Transverse colon (tissue), 4 donors: ENCODE measurements at regions not wholly inside any gene's neighbourhood (a gene's known extent, or its start where the extent isn't known, plus 50 kb on each side); places are given as distances from the start of the nearest gene placed in this dataset.

Experiments used
- DNase-seq: peaks from one replicate; pipeline ENCODE4 v3.0.0-alpha.2; 2019
- H3K27ac ChIP-seq, 4 donors: fragments of 200-600 bp; sonication (generic); 2 replicates each; pipeline ENCODE4 v1.5.1; 2016 to 2018; ENCODE audit warnings: inconsistent platforms in 4 of 4
- H3K27me3 ChIP-seq: fragments of 200-600 bp; sonication (generic); 2 replicates; pipeline ENCODE4 v1.5.1; 2017; ENCODE audit warnings: inconsistent platforms
- H3K36me3 ChIP-seq, 4 donors: fragments of 200-600 bp; sonication (generic); 2 replicates each; pipeline ENCODE4 v1.5.1; 2017 to 2019; ENCODE audit warnings: inconsistent platforms in 4 of 4
- H3K4me1 ChIP-seq, 4 donors: fragments of 200-600 bp; sonication (generic); 2 replicates each; pipeline ENCODE4 v1.5.1; 2017 to 2020; ENCODE audit warnings: inconsistent platforms in 4 of 4
- H3K4me3 ChIP-seq, 4 donors: fragments of 200-600 bp; sonication (generic); 1 replicate in 1 of 4; 2 replicates in 3 of 4; pipeline versions ENCODE4 v1.5.1 to v1.6.1; 2017 to 2019; ENCODE audit warnings: inconsistent platforms in 4 of 4
- H3K9me3 ChIP-seq, 2 donors: fragments of 200-600 bp; sonication (generic); 2 replicates each; pipeline ENCODE4 v1.5.1; 2017 to 2019; ENCODE audit warnings: inconsistent platforms in 2 of 2
- EP300 ChIP-seq: sonication (generic); formaldehyde crosslinking; IDR thresholded peaks from one replicate; pipeline ENCODE4 v1.6.1; 2017; ENCODE audit warnings: antibody characterized with exemption, low read depth
- POLR2A ChIP-seq: fragments of 450-650 bp; IDR thresholded peaks from one replicate; pipeline ENCODE4 v1.6.1; 2016; ENCODE audit warnings: antibody characterized with exemption, mild to moderate bottlenecking, moderate library complexity
- POLR2AphosphoS5 ChIP-seq, 3 donors: sonication (generic); formaldehyde crosslinking; IDR thresholded peaks; one replicate each; pipeline ENCODE4 v1.6.1; 2016; ENCODE audit warnings: antibody characterized with exemption in 3 of 3
- WGBS, 2 donors: methylation state at CpG; one replicate each; pipeline ENCODE4 v1.1.5; 2018; ENCODE audit warnings: low coverage in 1 of 2; 5-methylcytosine and 5-hydroxymethylcytosine counted together
- in situ Hi-C, 4 donors: fragments of 200-750 bp; cut with MboI; loops; one replicate each; pipeline versions ENCODE4 v1.15.0 to v1.15.1; 2017; ENCODE audit warnings: low sequenced_read_pairs in 3 of 4, low pct_ligation_motif_present in 1 of 4, low pct_unique_long_range_greater_than_20kb in 1 of 4
- intact Hi-C: fragments of 100-400 bp; cut with DNase I; formaldehyde crosslinking; loops from one replicate; pipeline ENCODE4 v1.15.1; 2023; ENCODE audit warnings: low total_unique reads
- TF ChIP-seq, protein P1 (sequence below), 5 experiments: fragments of 200-600 bp in 3 of 5; fragments of 450-650 bp in 2 of 5; sonication (generic) in 3 of 5; IDR thresholded peaks; 1 replicate in 2 of 5; 2 replicates in 3 of 5; pipeline ENCODE4 v1.5.1; 2016 to 2017; ENCODE audit warnings: antibody characterized with exemption in 5 of 5, inconsistent platforms in 3 of 5, mild to moderate bottlenecking in 2 of 5, moderate library complexity in 1 of 5

DNA sequence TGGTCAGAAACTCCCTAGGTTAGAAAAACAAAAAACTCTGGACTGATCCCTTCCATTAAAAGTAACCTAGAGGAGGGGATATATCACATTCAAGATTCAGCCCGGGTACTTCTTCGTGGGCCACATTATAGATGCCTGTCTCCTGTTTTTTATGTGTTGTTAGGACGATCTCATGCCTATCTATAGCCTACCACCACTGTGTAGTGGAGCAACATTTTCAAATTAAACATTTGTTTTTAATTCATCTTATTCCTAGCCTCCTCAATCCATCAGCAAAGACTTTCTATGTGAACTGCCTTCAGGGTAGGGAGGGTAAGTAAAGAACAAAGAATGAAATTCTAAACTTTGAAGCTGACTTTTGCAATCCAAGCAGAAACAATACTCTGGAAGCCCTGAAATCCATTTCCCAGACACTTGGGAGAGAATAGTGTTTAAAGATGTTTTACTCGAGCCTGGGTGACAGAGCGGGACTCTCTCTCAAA is 379.4 kb downstream of the ANXA1 start:
- DNase-seq, result no peak
- H3K4me1 ChIP-seq, result no peaks in the 10 kb centered on the region
- no peak overlapping the region for H3K4me3 ChIP-seq
- in situ Hi-C loops (no loop called here), intact Hi-C loops (no loop called here)
- no peak for TF ChIP-seq EP300
- H3K27me3 ChIP-seq, result no peaks in the 10 kb centered on the region
- H3K27ac ChIP-seq, result no peak overlapping the region
- no peaks in the 10 kb centered on the region for H3K9me3 ChIP-seq
- 74 to 88% methylated on average over 5 of the region's 5 CpGs for WGBS, 2 donors
- no peaks in the 10 kb centered on the region for H3K36me3 ChIP-seq

DNA sequence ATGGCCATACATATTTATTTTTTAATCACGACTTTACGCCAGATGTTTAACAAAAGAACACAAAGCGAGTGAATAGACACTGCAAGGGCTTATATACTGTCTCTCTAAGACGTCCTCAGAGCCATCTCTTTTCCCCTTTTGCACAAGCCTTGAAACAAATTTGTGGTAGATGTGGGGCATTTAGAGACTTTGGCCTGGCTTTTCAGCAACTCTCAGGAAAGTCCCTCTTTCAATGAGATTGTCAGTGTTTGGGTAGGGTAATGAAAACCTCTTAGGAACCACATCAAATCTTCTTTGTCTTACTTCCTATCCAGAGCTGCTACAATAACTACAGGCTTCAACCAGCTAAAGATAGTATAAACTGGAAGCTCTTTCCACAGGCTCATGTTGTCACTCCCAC is 380.0 kb downstream of the ANXA1 start:
- Histone ChIP-seq H3K4me1 (no peaks in the 10 kb centered on the region), H3K36me3 (no peaks in the 10 kb centered on the region), H3K9me3 (no peaks in the 10 kb centered on the region), H3K27me3 (no peaks in the 10 kb centered on the region), H3K27ac (no peak overlapping the region), H3K4me3 (no peak overlapping the region)
- intact Hi-C loops (no loop called here), in situ Hi-C loops (no loop called here)
- 52 to 53% methylated on average over 4 of the region's 4 CpGs for WGBS, 2 donors
- no peak for TF ChIP-seq POLR2A
- no peak for TF ChIP-seq EP300
- TF ChIP-seq, protein P1, sequence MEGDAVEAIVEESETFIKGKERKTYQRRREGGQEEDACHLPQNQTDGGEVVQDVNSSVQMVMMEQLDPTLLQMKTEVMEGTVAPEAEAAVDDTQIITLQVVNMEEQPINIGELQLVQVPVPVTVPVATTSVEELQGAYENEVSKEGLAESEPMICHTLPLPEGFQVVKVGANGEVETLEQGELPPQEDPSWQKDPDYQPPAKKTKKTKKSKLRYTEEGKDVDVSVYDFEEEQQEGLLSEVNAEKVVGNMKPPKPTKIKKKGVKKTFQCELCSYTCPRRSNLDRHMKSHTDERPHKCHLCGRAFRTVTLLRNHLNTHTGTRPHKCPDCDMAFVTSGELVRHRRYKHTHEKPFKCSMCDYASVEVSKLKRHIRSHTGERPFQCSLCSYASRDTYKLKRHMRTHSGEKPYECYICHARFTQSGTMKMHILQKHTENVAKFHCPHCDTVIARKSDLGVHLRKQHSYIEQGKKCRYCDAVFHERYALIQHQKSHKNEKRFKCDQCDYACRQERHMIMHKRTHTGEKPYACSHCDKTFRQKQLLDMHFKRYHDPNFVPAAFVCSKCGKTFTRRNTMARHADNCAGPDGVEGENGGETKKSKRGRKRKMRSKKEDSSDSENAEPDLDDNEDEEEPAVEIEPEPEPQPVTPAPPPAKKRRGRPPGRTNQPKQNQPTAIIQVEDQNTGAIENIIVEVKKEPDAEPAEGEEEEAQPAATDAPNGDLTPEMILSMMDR (IDR thresholded peaks at IDR 0.05), result no peak
- TF ChIP-seq POLR2AphosphoS5 (IDR thresholded peaks at IDR 0.05), result no peak
- DNase-seq, result no peak

DNA sequence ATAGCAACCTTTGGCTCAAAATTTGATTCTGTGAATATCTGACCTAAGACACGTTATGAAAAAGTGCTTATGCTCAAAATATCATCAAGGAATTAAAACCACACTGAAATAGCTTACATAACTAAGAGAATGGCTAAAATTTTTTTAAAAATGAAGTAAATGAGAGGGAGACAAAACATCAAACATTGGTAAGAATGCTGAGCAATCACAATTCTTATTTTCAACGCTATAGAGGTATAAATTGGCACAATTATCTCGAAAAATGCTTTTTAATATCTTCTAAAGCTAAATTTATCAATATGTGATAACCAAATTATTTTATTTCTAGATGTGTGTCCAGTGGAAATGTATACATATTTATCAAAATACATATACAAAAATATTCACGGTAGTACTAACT is 381.3 kb downstream of the ANXA1 start:
- intact Hi-C loops, result no loop called here
- Histone ChIP-seq H3K27me3 (no peaks in the 10 kb centered on the region), H3K9me3 (no peaks in the 10 kb centered on the region), H3K36me3 (no peaks in the 10 kb centered on the region), H3K4me3 (no peak overlapping the region), H3K4me1 (no peaks in the 10 kb centered on the region), H3K27ac (no peak overlapping the region)
- TF ChIP-seq, protein P1 (IDR thresholded peaks at IDR 0.05), result no peak
- no peak for TF ChIP-seq EP300
- TF ChIP-seq POLR2A, result no peak
- TF ChIP-seq POLR2AphosphoS5 (IDR thresholded peaks at IDR 0.05), result no peak
- 53 to 59% methylated on average over 4 of the region's 4 CpGs for WGBS, 2 donors
- DNase-seq, result no peak
- in situ Hi-C loops, result no loop called here

DNA sequence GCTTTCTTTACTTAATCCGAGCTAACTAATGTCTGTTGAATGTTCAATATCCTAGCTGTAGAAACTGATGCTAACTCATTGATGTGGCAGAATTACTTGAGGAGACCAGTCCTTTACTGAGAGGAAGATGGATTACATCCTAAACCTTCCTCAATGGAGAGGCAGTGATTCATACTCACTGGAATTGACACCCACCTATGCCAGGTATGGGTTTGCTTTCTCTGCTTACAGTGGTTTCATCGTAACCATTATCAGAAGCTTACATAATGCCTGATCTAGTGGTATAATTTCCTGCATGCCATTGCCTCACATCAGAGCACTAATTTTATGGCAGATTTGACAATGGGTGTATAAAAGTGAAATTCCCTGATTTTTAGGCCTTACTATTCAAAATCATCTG is 384.7 kb downstream of the ANXA1 start:
- Histone ChIP-seq H3K36me3 (no peaks in the 10 kb centered on the region), H3K4me1 (no peaks in the 10 kb centered on the region), H3K9me3 (no peaks in the 10 kb centered on the region), H3K27ac (no peak overlapping the region), H3K27me3 (no peaks in the 10 kb centered on the region), H3K4me3 (no peak overlapping the region)
- TF ChIP-seq POLR2A (no peak), POLR2AphosphoS5 (IDR thresholded peaks at IDR 0.05) (no peak), EP300 (no peak)
- TF ChIP-seq, protein P1 (IDR thresholded peaks at IDR 0.05), result no peak
- in situ Hi-C loops, result no loop called here
- intact Hi-C loops, result no loop called here
- WGBS, 2 donors, result 85 to 100% methylated on average over 1 to 2 of the region's 2 CpGs
- no peak for DNase-seq

DNA sequence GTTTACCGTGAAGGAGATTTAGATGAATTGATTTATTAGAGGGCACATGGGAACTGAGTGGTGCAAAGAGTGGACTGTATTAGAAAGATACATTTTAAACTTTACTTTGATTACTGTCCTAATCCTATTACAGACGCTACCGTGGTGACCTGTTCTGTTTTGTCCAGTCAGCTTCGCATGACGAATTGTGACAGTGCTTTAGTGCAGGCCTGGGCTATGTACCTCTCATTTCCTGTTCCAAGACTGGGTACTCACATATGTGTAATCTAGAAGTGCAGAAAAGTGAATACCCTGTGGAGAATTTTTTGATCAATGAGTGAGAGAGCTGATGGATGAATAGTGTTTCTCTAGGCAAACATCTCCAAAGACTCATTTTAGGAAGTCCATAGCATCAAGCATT is 385.9 kb downstream of the ANXA1 start:
- no peak overlapping the region for H3K4me3 ChIP-seq
- TF ChIP-seq POLR2AphosphoS5 (IDR thresholded peaks at IDR 0.05) (no peak), POLR2A (no peak), EP300 (no peak)
- TF ChIP-seq, protein P1 (IDR thresholded peaks at IDR 0.05), result no peak
- 62 to 75% methylated on average over 5 of the region's 5 CpGs for whole genome bisulfite sequencing, 2 donors
- in situ Hi-C loops (no loop called here), intact Hi-C loops (no loop called here)
- H3K36me3 ChIP-seq, result no peaks in the 10 kb centered on the region
- H3K9me3 ChIP-seq, result no peaks in the 10 kb centered on the region
- H3K4me1 ChIP-seq, result no peaks in the 10 kb centered on the region
- no peaks in the 10 kb centered on the region for H3K27me3 ChIP-seq
- no peak overlapping the region for H3K27ac ChIP-seq
- no peak for DNase-seq
